ENCODE measurements at regions not wholly inside any gene's neighbourhood (a gene's known extent, or its start where the extent isn't known, plus 50 kb on each side); places are given as distances from the start of the nearest gene placed in this dataset.

- no peak overlapping the region for H3K4me3 ChIP-seq (ENCODE audit: low read depth, low read length)
- TF ChIP-seq, protein P1, sequence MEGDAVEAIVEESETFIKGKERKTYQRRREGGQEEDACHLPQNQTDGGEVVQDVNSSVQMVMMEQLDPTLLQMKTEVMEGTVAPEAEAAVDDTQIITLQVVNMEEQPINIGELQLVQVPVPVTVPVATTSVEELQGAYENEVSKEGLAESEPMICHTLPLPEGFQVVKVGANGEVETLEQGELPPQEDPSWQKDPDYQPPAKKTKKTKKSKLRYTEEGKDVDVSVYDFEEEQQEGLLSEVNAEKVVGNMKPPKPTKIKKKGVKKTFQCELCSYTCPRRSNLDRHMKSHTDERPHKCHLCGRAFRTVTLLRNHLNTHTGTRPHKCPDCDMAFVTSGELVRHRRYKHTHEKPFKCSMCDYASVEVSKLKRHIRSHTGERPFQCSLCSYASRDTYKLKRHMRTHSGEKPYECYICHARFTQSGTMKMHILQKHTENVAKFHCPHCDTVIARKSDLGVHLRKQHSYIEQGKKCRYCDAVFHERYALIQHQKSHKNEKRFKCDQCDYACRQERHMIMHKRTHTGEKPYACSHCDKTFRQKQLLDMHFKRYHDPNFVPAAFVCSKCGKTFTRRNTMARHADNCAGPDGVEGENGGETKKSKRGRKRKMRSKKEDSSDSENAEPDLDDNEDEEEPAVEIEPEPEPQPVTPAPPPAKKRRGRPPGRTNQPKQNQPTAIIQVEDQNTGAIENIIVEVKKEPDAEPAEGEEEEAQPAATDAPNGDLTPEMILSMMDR (IDR thresholded peaks at IDR 0.05; ENCODE audit: low read depth, low read length), result no peak
These were observed 65.7 kb upstream of the SDK1 start for GRCh38 chr7:3235322-3235721.

DNA sequence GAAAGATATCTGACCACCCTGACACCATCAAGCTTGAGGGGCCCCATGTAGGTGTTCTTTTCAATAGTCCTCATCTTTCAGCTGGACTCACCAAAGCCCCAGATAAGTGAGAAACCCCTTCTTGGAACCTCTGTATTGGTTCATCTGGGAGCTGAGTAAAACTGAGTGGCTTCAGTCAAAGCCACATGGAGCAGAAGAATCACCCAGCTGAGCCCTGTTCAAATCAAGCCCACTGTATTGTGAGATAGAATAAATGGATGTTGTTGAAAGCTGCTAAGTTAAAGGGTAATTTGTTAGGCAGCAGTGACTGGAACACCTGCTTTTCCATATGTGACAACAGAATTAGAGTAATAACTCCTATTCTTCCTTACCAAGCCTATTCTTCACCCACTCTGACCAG, 64.8 kb upstream of the SDK1 start:
- TF ChIP-seq, protein P1 (IDR thresholded peaks at IDR 0.05; ENCODE audit: low read depth, low read length), result no peak
- H3K4me3 ChIP-seq (ENCODE audit: low read depth, low read length), result no peak overlapping the region

GRCh38 chr7:3238525-3239210, 62.4 kb upstream of the SDK1 start:
- TF ChIP-seq, protein P1 (IDR thresholded peaks at IDR 0.05; ENCODE audit: low read depth, low read length), result no peak
- no peak overlapping the region for H3K4me3 ChIP-seq (ENCODE audit: low read depth, low read length)

DNA sequence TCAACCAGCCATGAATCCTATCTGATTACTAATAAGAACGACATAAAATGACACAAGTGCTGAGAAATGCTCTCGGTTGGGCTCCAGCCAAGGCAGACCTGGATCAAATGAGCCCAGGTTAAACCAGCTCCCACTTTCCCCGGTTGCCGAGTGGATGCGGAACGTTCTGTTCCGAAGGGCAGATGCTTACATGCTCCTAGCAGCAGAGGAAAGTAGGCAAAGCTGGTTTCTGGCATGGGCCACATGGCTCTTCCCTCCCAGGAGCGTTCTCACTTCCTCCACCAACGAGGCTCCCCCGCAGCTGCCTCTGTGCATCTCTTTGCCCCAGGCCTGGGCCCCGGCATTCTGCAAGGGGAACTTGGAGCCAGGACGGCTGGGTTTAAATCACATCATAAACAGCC, 61.8 kb upstream of the SDK1 start:
- H3K4me3 ChIP-seq (ENCODE audit: low read depth, low read length), result no peak overlapping the region
- TF ChIP-seq, protein P1 (IDR thresholded peaks at IDR 0.05; ENCODE audit: low read depth, low read length), result no peak

GRCh38 chr7:3240826-3241430, 60.1 kb upstream of the SDK1 start:
- TF ChIP-seq, protein P1 (IDR thresholded peaks at IDR 0.05; ENCODE audit: low read depth, low read length), result no peak
- no peak overlapping the region for H3K4me3 ChIP-seq (ENCODE audit: low read depth, low read length)

GRCh38 chr7:3241686-3242258, 59.3 kb upstream of the SDK1 start:
- no peak overlapping the region for H3K4me3 ChIP-seq (ENCODE audit: low read depth, low read length)
- TF ChIP-seq, protein P1 (IDR thresholded peaks at IDR 0.05; ENCODE audit: low read depth, low read length), result no peak

DNA sequence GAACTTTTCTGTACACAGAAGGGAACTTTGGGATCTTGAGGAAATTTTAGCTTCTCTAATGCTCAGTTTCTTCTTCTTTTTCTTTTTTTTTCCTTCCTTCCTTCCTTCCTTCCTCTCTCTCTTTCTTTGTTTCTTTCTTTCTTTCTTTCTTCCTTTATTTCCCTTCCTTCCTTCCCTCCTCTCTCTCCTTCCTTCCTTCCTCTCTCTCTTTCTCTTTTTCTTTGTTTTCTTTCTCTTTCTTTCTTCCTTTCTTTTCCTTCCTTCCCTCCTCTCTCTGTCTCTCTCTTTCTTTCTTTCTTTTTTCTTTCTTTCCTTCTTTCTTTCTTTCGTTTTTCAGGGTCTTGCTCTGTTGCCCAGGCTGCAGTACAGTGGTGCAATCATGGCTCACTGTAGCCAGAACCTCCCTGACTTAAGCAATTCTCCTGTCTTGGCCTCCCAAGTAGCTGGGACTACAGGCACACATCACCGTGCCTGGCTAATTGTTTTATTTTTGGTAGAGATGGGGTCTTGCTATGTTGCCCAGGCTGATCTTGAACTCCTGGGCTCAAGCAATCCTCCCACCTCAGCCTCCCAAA, 58.6 kb upstream of the SDK1 start:
- TF ChIP-seq, protein P1 (IDR thresholded peaks at IDR 0.05; ENCODE audit: low read depth, low read length), result no peak
- H3K4me3 ChIP-seq (ENCODE audit: low read depth, low read length), result no peak overlapping the region
